HT1080 (cell line): ENCODE measurements at regions not wholly inside any gene's neighbourhood (a gene's known extent, or its start where the extent isn't known, plus 50 kb on each side); places are given as distances from the start of the nearest gene placed in this dataset.
"Not testable (repeated sequence)": the region's sequence is repeated elsewhere in the genome, so short reads cannot be mapped to it uniquely, and the experiment has no call there.

Experiments used
- DNase-seq: peaks from one replicate; pipeline ENCODE4 v3.0.0-alpha.2; 2015; ENCODE audit warnings: low read depth

- not testable (repeated sequence) for DNase-seq
Measured at GRCh38 chr5:20865892-20866291, 877.9 kb upstream of the CDH18 start.

- DNase-seq = no peak
Measured at GRCh38 chr5:20833081-20833627, 845.2 kb upstream of the CDH18 start.

DNA sequence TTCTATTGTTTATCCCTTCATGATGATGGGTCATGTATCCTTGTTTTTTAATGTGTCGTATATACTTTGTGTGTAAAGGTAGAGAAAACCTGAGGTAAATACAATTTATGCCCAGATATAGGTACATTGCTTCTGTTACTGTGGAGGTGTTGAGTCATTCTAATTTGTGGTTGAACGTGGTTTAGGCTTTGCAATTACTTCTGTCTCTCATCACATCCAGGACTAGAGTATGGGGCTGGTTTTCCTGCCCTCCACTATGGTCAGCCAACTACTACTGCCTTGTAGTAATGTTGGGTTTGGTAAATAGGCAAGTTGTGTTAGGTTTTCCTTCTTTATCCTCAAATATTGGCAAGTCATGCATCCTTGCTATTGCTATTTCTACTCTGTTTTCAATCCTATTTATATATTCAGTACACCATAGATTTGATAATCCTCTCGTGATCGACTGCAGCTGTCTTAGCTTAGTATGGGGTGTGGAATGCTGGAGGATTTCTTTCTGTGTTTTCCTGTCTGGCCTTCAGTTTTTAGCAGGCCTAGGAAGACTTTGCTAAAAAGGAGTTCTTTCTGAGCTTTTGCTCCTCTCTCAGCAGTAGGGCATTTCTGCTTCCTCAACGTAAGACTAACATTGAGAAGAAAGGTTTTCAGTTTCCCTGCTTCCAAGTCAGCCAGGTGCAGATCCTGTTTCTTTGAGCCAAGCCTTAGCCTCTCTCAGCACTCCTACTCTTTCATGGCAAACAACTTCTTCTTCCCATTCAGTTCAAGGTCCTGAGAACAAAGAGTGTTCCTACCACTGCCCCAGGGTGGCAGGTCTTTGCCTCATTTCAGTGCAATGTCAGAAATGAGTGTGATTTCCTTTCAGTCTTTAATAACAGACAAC, 844.4 kb upstream of the CDH18 start:
- DNase-seq = no peak

- DNase-seq = not testable (repeated sequence)
Measured at GRCh38 chr5:20825951-20826350, 838.0 kb upstream of the CDH18 start.

DNA sequence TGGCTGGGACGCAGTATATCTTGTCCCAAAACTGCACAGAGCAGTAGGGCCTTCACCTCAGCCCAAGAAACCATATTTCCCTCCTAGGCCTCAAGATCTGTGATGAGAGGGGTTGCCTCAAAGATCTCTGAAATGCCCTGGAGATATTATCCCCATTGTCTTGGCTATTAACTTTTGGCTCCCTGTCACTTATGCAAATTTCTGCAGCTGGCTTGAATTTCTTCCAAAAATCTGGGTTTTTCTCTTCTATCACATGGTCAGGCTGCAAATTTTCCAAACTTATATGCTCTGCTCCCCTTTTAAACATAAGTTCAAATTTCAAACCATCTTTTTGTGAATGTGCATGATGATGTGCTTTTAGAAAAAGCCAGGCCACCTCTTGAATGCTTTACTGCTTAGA, 809.2 kb upstream of the CDH18 start:
- not testable (repeated sequence) for DNase-seq

DNA sequence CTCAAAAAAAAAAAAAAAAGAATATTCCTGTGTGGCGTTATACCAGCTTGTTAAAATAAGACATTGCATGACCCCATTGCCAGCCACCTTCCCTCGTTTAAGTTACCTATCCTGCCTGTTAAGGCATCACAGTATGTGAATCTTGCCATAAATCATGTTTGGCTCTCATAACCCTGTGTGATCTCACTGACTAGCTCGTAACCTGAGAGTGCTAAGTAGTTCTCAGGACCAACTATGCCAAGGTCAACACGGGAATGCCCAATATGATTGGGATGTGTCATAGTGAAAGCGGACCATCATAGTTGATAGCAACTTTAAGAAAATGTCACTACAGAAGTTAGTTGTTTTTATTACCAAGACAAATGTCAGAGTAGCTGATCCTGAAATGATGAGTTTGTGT, 796.8 kb upstream of the CDH18 start:
- DNase-seq = not testable (repeated sequence)

DNA sequence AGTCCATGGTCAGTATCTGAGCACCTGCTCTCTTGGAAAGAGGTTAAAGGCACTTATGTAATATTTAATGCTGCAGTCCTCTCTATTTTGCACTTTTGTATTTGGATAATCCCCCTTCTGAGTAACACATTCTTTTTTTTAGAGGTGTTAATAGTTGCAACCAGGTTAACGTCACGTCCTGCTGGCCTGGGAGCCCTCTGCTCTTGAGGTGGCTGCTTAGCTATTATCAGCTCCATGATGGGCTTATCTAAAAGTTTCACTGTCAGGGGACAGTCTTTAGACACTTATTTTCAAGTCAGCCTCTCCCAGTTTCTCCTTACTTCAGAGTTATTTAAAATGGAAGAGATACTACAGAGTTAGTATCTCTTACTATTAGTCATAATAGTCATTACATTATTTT, 795.5 kb upstream of the CDH18 start:
- not testable (repeated sequence) for DNase-seq

GRCh38 chr5:20771338-20771737, 783.3 kb upstream of the CDH18 start:
- not testable (repeated sequence) for DNase-seq

- DNase-seq = not testable (repeated sequence)
Measured at GRCh38 chr5:20765074-20765473, 777.1 kb upstream of the CDH18 start.

DNA sequence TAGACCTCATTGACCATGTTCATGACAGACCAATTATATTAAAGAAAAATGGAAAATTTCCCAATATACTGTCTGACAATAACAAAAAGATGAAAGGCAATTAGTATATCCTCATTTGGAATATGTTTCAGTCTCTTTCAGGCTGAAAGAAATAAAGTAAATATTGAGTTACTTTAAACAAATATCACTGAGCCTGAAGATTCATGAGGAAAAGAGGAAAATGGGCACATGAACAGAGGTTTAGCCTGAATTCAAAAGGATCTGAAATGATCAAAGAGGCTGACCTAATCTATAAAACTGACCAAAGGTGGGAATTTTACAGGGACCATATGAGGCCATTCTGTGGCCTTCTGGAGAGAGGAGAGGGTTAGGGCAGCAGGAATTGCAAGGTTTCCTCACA, 771.5 kb upstream of the CDH18 start:
- not testable (repeated sequence) for DNase-seq

DNA sequence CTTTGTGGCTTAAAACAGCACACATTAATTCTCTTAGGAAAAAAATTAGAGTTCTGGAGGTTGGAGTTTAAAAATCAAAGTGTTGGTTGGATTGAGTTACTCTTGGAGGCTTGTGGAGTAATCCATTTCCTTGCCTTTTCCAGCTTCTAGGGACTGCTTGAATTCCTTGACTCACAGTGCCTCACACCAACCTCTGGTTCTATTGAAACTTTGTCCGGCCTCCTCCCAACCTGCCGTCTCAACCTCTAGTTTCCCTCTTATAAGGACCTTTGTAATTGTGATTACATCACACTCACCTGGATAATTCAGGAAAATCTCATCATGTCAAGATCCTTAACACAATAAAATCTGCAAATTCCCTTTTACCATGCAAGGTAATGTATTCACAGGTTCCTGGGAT, 764.2 kb upstream of the CDH18 start:
- not testable (repeated sequence) for DNase-seq

DNA sequence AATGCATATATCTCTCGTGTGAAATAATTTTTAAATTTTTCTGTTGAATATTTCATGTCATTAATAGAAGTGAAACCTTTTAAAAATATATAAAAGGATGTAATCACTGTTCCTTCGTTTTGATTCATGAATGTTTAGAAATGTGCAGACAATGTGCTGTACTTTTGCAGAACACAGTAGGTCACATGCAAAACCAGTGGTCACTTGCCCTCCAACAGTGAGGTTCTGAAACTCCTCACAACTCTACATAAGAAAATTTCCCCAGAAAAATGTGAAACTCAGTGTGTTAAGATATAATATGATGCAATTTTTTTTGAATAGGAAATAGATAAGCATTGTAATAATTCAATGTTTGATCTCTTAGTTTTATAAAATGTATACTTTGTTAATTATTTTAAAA, 747.7 kb upstream of the CDH18 start:
- not testable (repeated sequence) for DNase-seq

DNA sequence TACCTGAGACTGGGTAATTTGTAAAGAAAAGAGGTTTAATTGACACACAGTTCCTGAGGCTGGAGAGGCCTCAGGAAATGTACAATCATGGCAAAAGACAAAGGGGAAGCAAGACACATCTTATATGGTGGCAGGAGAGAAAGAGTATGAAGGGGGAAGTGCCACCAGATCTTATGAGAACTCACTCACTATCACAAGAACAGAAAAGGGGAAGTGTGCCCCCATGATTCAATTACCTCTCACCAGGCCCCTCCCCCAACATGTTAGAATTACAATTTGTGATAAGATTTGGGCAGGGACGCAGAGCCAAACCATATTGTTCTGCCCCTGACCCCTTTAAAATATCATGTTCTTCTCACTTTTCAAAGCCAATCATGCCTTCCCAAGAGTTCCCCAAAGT, 744.2 kb upstream of the CDH18 start:
- DNase-seq = not testable (repeated sequence)

- DNase-seq = not testable (repeated sequence)
Measured at GRCh38 chr5:20721286-20721685, 733.3 kb upstream of the CDH18 start.

DNA sequence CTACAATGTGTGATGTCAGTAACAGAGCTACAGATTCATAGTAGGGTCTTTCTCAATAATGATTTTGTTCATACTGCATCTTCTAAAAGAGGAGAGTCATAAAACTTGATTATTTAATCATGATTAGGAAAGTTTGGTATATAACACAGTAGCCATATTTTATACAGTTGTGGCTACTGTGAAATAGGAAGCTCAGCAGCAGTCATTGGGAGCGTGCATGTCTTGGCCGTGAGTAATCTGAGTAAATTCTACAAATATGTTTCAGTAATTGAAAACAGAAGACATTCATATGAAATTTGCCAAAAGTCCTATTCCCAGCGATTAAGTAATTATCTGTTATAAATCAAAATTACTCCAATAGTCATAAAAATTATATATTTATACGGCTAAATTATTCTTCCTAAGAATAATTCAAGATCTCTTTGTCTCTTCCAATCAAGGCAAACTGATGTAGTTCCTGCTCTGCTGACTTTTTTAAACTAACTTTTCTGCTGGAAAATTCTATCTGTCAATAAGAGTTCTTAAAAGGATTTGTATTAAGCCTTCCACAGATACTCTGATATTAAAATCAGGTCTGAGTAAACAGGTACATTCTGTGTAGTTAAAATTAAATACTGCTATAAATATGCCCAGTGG, 723.6 kb upstream of the CDH18 start:
- DNase-seq = not testable (repeated sequence)

GRCh38 chr5:20707634-20708033, 719.6 kb upstream of the CDH18 start:
- not testable (repeated sequence) for DNase-seq

DNA sequence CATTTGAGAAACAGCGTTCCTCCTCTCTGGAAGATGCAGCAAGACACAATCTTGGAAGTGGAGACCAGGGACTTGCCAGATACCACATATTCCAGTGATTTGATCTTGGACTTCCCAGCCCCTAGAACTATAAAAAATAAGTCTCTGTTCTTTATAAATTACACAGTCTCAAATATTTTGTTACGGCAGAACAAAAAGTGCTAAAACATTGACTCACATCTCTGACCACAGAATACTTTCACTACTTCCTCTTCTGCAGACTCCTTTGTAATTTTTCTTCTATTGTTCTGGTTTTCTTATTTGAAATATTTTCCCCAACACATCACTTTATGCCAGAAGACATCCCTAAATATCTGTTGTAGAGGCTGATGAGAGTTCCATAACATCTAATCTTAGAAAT, 706.1 kb upstream of the CDH18 start:
- DNase-seq = peak; percentile 32

DNA sequence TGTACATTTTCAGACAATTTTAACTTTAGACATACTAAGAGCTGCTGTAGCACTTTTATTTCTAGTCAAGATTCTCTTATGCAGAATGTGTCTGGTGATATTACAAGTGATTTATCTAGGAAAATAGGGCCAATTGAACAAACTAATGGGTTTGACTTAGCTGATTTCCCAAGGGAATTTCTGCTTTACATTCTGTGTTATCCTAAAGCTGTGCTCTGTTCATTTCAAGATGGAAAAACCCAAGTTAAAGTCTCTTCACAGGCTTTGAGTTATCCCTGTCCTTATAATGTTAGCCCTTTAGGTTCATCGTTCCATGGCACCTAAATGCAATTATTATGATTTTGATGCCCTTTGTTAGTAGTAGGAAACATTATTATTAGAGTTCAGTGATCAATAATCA, 704.9 kb upstream of the CDH18 start:
- DNase-seq = no peak

DNA sequence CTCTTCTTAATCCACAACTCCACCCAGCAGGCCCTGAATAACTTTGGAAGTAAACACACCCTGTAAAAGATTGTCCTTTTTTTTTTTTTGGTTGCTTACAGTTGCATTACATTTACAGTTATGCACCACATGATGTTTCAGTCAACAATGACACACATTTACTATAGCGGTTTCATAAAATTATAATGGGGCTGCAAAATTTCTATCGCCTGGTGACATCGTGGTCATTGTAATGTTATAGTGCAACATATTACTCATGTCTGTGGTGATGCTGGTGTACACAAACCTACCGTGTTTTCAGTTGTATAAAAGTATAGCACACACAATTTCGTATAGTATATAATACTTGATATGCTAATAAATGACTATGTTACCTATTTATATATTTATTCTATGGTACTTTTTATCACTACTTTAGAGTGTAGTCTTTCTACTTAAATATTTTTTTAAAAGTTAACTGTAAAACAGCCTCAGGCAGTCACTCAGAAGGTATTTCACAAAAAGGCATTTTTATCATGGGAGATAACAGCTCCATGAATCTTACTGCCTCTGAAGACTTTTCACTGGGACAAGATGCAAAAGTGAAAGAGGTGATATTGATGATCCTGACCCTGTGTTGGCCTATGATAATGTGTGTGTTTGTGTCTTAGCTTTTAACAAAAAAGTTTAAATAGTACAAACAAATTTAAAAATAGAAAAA, 695.4 kb upstream of the CDH18 start:
- no peak for DNase-seq

DNA sequence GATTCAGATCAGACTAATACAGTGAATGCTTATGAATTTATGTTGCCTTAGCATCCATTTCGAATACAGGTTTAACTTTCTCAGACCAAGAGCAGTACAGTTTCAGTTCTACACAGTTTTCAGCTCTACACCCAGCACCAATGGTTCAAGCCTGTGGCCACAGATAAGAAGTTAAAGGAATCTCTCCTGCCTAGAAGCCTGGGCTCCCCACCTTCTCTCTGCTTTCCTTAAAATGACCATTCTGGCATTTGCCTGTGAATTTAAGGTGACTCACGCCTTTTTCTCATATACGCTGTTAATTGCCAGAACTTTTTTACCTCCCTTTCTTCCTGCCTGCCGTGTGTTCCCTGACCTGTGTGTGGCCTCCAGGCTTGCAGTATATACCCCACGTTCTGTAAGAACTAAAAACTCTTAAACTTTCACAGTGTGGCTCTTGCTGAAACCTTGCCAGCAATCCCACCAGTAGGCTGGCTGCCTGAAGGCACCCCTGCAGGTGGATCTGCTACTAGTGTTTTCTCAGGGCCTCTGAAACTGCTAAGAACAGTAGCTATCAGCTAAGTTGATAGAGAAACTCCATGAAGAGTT, 692.8 kb upstream of the CDH18 start:
- DNase-seq = no peak

GRCh38 chr5:20678814-20679298, 690.9 kb upstream of the CDH18 start:
- peak; percentile 90 for DNase-seq
